PC-9 (cell line): ENCODE measurements at regions not wholly inside any gene's neighbourhood (a gene's known extent, or its start where the extent isn't known, plus 50 kb on each side); places are given as distances from the start of the nearest gene placed in this dataset.

ENCODE experiments used
- CTCF ChIP-seq: fragments of 200-600 bp; sonication (generic); conservative IDR thresholded peaks from 2 replicates; pipeline ENCODE4 v1.6.1; 2017; ENCODE audit warnings: mixed run types, antibody characterized with exemption, mild to moderate bottlenecking, moderate library complexity
- EZH2 ChIP-seq: fragments of 200-600 bp; sonication (generic); IDR thresholded peaks from 2 replicates; pipeline ENCODE4 v1.8.0; 2017; ENCODE audit warnings: antibody characterized with exemption, low read depth

- TF ChIP-seq CTCF (no peak), EZH2 (no peak)
These were observed 218.8 kb upstream of the ID2 start for GRCh38 chr2:8462899-8463648.
